Tibial artery (tissue), 4 donors: ENCODE measurements at regions not wholly inside any gene's neighbourhood (a gene's known extent, or its start where the extent isn't known, plus 50 kb on each side); places are given as distances from the start of the nearest gene placed in this dataset.

Experiments used
- DNase-seq, 2 donors: peaks; one replicate each; pipeline ENCODE4 v3.0.0-alpha.2; 2019
- H3K27ac ChIP-seq, 2 donors: fragments of 200-600 bp; sonication (generic) in 1 of 2; 1 replicate in 1 of 2; 2 replicates in 1 of 2; pipeline ENCODE4 v1.5.1; 2018 to 2019; ENCODE audit warnings: mild to moderate bottlenecking in 1 of 2
- H3K27me3 ChIP-seq, 2 donors: fragments of 200-600 bp; sonication (generic) in 1 of 2; one replicate each; pipeline versions ENCODE4 v1.5.1 to v1.6.0; 2016 to 2019
- H3K36me3 ChIP-seq, 3 donors: fragments of 200-600 bp; sonication (generic) in 2 of 3; one replicate each; pipeline ENCODE4 v1.5.1; 2016 to 2019; ENCODE audit warnings: mild to moderate bottlenecking in 2 of 3
- H3K4me1 ChIP-seq, 4 donors: fragments of 200-600 bp; sonication (generic) in 2 of 4; 1 replicate in 3 of 4; 2 replicates in 1 of 4; pipeline ENCODE4 v1.5.1; 2016 to 2019
- H3K4me3 ChIP-seq, 2 donors: fragments of 200-600 bp; sonication (generic) in 1 of 2; 1 replicate in 1 of 2; 2 replicates in 1 of 2; pipeline ENCODE4 v1.5.1; 2018 to 2019; ENCODE audit warnings: mild to moderate bottlenecking in 2 of 2
- H3K9me3 ChIP-seq, 3 donors: fragments of 200-600 bp; sonication (generic) in 1 of 3; one replicate each; pipeline ENCODE4 v1.5.1; 2016 to 2019
- intact Hi-C: fragments of 100-400 bp; cut with DNase I; formaldehyde crosslinking; loops from one replicate; pipeline ENCODE4 v1.15.0; 2023; ENCODE audit warnings: low total_unique reads
- TF ChIP-seq, protein P1 (sequence below), 2 experiments: fragments of 200-600 bp in 1 of 2; fragments of 450-650 bp in 1 of 2; IDR thresholded peaks; one replicate each; pipeline ENCODE4 v1.5.1; 2017 to 2019; ENCODE audit warnings: antibody characterized with exemption in 2 of 2, mild to moderate bottlenecking in 1 of 2, moderate library complexity in 1 of 2

DNA sequence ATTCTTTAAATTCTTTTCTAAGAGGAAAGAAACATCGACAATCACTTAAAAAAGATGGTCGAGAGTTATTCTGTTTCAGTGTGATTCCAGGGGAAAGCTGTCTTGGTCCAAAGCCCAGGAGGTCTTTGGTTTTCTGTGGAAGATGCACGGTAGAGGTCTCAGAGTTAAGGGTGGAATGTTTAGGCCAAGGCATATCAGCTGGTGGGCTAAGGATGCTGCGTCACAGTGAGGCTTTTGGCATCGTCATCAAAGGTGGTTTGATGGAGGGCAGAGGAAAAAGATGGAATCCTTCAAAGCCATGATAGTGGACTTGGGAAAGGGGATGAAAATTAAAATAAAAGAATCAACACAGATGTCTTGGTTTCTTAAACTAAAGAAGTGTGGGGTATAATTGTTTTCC, 137.3 kb upstream of the ANKH start:
- H3K4me3 ChIP-seq: no peak overlapping the region
- no peaks in the 10 kb centered on the region for H3K36me3 ChIP-seq
- H3K27ac ChIP-seq: peak overlapping the region; percentile 82 to 84
- H3K9me3 ChIP-seq: no peaks in the 10 kb centered on the region
- no peaks in the 10 kb centered on the region for H3K27me3 ChIP-seq
- peaks cover 0 to 50% (median 28%) of the 10 kb centered on the region in 4 donors for H3K4me1 ChIP-seq
- no peak for DNase-seq
- TF ChIP-seq, protein P1, sequence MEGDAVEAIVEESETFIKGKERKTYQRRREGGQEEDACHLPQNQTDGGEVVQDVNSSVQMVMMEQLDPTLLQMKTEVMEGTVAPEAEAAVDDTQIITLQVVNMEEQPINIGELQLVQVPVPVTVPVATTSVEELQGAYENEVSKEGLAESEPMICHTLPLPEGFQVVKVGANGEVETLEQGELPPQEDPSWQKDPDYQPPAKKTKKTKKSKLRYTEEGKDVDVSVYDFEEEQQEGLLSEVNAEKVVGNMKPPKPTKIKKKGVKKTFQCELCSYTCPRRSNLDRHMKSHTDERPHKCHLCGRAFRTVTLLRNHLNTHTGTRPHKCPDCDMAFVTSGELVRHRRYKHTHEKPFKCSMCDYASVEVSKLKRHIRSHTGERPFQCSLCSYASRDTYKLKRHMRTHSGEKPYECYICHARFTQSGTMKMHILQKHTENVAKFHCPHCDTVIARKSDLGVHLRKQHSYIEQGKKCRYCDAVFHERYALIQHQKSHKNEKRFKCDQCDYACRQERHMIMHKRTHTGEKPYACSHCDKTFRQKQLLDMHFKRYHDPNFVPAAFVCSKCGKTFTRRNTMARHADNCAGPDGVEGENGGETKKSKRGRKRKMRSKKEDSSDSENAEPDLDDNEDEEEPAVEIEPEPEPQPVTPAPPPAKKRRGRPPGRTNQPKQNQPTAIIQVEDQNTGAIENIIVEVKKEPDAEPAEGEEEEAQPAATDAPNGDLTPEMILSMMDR (IDR thresholded peaks at IDR 0.05): no peak
- intact Hi-C loops: no loop called here

GRCh38 chr5:15008476-15008875, 136.9 kb upstream of the ANKH start:
- peak overlapping the region; percentile 82 to 84 for H3K27ac ChIP-seq
- H3K27me3 ChIP-seq: no peaks in the 10 kb centered on the region
- H3K9me3 ChIP-seq: no peaks in the 10 kb centered on the region
- TF ChIP-seq, protein P1 (IDR thresholded peaks at IDR 0.05): no peak
- intact Hi-C loops: no loop called here
- H3K4me1 ChIP-seq: peaks cover 0 to 46% (median 25%) of the 10 kb centered on the region in 4 donors
- H3K4me3 ChIP-seq: no peak overlapping the region
- no peaks in the 10 kb centered on the region for H3K36me3 ChIP-seq
- DNase-seq: peak; percentile 98

DNA sequence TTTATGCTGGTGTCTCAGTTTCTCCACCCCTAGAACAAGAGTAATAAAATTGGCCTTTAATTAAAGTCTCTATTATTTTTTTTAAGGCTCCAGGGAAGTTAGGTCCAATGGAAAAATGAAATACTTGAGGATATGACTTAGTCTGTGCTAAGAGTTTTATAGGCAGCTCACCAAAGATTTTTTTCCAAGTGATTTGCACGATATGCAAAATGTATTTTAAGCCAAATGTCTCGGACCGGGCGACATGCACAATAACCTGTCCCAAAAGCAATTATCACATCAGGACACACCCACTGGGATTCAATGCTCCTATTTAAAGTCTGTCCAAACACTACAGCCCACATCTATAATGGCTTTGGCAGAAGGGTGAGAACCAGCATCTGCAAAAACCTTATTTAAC, 136.1 kb upstream of the ANKH start:
- no peak for DNase-seq
- Histone ChIP-seq H3K4me3 (no peak overlapping the region), H3K9me3 (no peaks in the 10 kb centered on the region), H3K36me3 (no peaks in the 10 kb centered on the region), H3K4me1 (peaks cover 0 to 45% (median 25%) of the 10 kb centered on the region in 4 donors), H3K27ac (peak overlapping the region; percentile 82 to 84), H3K27me3 (no peaks in the 10 kb centered on the region)
- intact Hi-C loops: no loop called here
- TF ChIP-seq, protein P1 (IDR thresholded peaks at IDR 0.05): no peak

- H3K36me3 ChIP-seq: no peaks in the 10 kb centered on the region
- intact Hi-C loops: loop anchor here (5.0 kb wide), 1 partner anchor 317 kb away; no protein-coding TSS in a partner anchor
These were observed 132.9 kb upstream of the ANKH start for GRCh38 chr5:15004506-15004905.

GRCh38 chr5:15003511-15003920, 131.9 kb upstream of the ANKH start:
- intact Hi-C loops: loop anchor here (5.0 kb wide), 1 partner anchor 316 kb away; no protein-coding TSS in a partner anchor
- H3K36me3 ChIP-seq: no peaks in the 10 kb centered on the region
- no peaks in the 10 kb centered on the region for H3K27me3 ChIP-seq
- TF ChIP-seq, protein P1 (IDR thresholded peaks at IDR 0.05): peak; percentile 78 to 83
- H3K4me3 ChIP-seq: no peak overlapping the region
- no peak overlapping the region for H3K27ac ChIP-seq
- H3K9me3 ChIP-seq: no peaks in the 10 kb centered on the region
- peaks cover 0 to 20% (median 11%) of the 10 kb centered on the region in 4 donors for H3K4me1 ChIP-seq
- DNase-seq: peak; percentile 38 to 71

More at GRCh38 chr5:15004506-15004905, 132.9 kb upstream of the ANKH start:
- TF ChIP-seq, protein P1 (IDR thresholded peaks at IDR 0.05): no peak
- Histone ChIP-seq H3K4me3 (no peak overlapping the region), H3K9me3 (no peaks in the 10 kb centered on the region), H3K27me3 (no peaks in the 10 kb centered on the region), H3K4me1 (peaks cover 0 to 30% (median 19%) of the 10 kb centered on the region in 4 donors), H3K27ac (no peak overlapping the region)
- DNase-seq: no peak

DNA sequence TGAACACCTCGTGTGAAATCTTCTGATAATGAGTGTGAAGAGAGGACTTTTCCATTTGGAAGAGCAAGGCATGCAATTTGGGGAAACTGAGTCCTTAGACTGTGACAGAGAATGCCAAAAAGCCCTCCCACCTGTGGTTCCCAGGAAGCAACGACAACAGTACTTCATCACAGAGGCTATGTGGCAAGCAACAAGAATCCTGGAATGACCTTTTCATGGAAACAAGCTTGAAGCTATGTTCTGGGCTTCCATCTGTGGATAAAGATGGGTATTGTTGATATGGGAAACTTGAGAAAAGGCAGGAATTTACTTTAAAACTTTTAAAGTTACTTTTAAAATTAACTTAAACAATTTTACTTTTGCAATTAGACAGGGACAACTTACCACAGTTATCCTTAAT, 131.2 kb upstream of the ANKH start:
- no peaks in the 10 kb centered on the region for H3K27me3 ChIP-seq
- no peak for DNase-seq
- TF ChIP-seq, protein P1 (IDR thresholded peaks at IDR 0.05): no peak
- H3K4me1 ChIP-seq: peaks cover 0 to 14% (median 4%) of the 10 kb centered on the region in 4 donors
- no peaks in the 10 kb centered on the region for H3K9me3 ChIP-seq
- H3K36me3 ChIP-seq: no peaks in the 10 kb centered on the region
- H3K27ac ChIP-seq: no peak overlapping the region
- intact Hi-C loops: loop anchor here (5.0 kb wide), 1 partner anchor 315 kb away; no protein-coding TSS in a partner anchor
- no peak overlapping the region for H3K4me3 ChIP-seq
